ENCODE measurements at regions not wholly inside any gene's neighbourhood (a gene's known extent, or its start where the extent isn't known, plus 50 kb on each side); places are given as distances from the start of the nearest gene placed in this dataset.

DNA sequence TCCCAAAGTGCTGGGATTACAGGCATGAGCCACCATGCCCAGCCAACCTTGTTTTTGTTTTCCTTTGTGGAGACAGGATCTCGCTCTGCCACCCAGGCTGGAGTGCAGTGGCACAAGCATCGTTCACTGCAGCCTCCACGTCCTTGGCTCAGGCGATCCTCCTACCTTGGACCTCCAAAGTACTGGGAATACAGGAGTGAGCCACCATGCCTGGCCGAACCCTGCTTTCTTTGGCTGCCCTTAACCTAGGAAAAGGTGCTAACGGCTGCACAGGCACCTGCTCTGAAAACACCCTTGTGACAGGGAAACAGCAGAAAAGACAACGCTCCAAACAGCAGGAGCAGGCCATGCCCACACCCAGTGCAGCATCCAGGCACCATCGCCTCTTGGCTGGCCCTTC, 71.9 kb downstream of the OAT start:
- TF ChIP-seq, protein P1, sequence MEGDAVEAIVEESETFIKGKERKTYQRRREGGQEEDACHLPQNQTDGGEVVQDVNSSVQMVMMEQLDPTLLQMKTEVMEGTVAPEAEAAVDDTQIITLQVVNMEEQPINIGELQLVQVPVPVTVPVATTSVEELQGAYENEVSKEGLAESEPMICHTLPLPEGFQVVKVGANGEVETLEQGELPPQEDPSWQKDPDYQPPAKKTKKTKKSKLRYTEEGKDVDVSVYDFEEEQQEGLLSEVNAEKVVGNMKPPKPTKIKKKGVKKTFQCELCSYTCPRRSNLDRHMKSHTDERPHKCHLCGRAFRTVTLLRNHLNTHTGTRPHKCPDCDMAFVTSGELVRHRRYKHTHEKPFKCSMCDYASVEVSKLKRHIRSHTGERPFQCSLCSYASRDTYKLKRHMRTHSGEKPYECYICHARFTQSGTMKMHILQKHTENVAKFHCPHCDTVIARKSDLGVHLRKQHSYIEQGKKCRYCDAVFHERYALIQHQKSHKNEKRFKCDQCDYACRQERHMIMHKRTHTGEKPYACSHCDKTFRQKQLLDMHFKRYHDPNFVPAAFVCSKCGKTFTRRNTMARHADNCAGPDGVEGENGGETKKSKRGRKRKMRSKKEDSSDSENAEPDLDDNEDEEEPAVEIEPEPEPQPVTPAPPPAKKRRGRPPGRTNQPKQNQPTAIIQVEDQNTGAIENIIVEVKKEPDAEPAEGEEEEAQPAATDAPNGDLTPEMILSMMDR (conservative IDR thresholded peaks at IDR 0.05; ENCODE audit: low read depth in 2 of 2) = no peak
- TF ChIP-seq CREB1 (CRISPR knock-in tag; IDR thresholded peaks at IDR 0.05; ENCODE audit: low read depth) = no peak
- no peak for TF ChIP-seq POLR2AphosphoS5 (IDR thresholded peaks at IDR 0.05; ENCODE audit: low read depth)
- TF ChIP-seq JUNB (IDR thresholded peaks at IDR 0.05; ENCODE audit: unreplicated experiment) = no peak
- no peak for TF ChIP-seq EZH2 (IDR thresholded peaks at IDR 0.05; ENCODE audit: low read depth, unreplicated experiment)
- TF ChIP-seq, protein P2, sequence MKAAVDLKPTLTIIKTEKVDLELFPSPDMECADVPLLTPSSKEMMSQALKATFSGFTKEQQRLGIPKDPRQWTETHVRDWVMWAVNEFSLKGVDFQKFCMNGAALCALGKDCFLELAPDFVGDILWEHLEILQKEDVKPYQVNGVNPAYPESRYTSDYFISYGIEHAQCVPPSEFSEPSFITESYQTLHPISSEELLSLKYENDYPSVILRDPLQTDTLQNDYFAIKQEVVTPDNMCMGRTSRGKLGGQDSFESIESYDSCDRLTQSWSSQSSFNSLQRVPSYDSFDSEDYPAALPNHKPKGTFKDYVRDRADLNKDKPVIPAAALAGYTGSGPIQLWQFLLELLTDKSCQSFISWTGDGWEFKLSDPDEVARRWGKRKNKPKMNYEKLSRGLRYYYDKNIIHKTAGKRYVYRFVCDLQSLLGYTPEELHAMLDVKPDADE (IDR thresholded peaks at IDR 0.05) = no peak
- TF ChIP-seq EZH2phosphoT487 (IDR thresholded peaks at IDR 0.05; ENCODE audit: unreplicated experiment) = no peak
